ENCODE measurements at regions not wholly inside any gene's neighbourhood (a gene's known extent, or its start where the extent isn't known, plus 50 kb on each side); places are given as distances from the start of the nearest gene placed in this dataset.

- DNase-seq: no peak
These were observed 225.9 kb downstream of the TBXT start for GRCh38 chr6:165941786-165942185.

DNA sequence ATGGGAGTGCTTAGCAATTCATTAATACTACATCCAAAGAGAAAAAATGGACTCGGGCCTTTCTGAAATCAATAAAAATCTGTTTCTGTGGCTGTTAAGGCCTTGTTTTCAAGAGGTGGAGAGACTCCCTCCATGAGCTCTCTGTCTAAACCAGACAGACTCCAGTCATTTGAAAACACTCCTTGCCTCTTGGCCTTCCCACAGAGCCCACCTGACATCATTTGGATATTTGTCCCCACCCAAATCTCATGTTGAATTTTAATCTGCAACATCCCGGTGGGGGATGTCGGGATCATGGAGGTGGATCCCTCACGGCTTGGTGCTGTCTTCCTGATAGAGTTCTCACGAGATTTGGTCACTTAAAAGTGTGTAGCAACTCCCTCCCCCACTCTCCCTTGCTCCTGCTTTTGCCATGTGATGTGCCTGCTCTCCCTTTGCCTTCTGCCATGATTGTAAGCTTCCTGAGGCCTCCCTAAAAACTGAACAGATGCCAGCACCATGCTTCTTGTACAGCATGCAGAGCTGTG lies 226.3 kb downstream of the TBXT start:
- no peak for DNase-seq

DNA sequence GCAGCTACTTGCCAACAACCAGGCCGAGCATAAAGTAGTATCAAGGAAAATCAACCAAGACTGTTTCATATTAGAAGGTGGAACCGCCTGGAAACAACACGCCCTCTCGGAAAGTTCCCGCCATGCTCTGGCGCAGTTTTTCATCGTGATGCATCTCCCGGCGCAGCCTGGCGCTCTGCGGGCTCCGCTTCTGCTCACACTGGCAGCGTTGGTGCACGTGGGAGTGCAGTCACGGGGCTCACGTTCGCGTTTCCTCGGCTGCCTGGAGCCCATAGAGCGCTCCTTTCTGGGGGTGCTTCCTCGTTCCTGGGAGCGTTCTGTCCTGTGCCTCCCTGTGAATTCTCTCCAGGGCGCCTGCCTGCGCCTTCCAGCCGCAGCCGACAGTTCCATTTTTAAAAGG lies 227.3 kb downstream of the TBXT start:
- DNase-seq: no peak

DNA sequence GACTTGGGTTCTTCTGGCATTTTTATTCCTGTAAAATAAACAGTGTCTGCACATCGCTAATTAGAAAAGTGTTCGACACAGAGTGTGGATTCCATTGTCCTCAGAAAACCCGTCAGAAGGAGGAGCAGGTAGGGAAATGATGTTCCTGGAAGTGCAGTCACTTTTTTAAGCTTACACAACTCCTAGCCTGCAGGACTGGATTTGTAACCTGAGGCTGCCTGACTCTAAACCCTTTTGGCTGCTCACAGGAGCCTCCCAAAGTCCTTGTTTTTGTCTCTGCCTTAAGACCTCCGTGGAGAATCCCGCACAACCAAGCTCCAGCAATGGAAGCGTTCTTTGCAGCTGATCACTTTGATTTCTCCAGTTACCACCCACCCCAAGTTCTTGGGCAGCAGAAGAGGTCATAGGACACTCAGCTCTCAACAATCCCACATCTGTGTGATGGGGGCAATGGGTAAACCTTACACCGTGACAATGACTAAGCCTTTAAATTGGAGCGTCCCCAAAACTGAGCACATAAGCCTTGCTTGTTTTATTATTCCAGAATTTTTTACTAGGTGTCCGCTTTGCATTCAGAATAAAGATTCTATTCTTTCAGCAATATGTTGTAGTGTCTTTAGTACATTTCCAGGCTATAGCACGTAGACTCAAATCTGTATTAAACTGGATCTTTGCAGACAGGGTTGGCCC lies 227.9 kb downstream of the TBXT start:
- no peak for DNase-seq

DNA sequence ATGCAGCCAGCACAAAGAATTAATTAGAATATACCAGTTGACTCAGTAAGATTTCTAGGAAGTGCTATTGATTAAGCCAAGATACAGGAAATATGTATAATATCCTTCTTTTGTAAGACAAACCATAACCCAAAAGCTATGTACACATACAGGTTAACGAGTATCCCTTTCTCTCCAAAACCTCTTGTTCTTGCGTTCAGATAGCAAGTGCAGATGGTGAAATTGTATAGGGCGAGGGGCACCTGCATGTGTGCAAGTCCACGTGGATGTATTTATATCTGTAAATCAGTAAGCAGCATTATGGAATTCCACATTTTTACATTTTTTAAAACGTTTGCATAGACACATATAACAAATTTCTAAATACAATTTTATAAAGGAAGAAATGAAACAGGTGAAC lies 228.6 kb downstream of the TBXT start:
- no peak for DNase-seq

- DNase-seq: no peak
These were observed 229.9 kb downstream of the TBXT start for GRCh38 chr6:165937564-165938358.

DNA sequence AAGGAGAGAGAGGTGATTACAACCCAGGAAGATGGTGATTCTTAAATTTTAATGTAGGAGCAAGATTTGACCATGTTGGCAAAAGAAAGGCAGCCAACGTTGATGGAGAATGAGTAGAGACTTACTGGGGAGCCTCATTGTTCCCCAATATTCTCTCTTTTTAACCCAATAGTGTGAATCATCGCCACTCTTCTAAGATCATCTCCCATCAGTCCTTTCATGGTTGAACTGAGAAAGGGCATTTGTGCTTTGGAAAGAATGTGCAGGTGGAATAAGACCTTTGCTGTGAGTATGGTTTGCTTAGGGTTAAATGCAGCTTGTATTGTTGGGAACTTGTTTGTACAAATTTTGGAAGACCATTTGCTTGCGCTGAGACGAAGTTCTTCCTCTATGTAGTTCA lies 231.0 kb downstream of the TBXT start:
- DNase-seq: no peak

- no peak for DNase-seq
These were observed 231.6 kb downstream of the TBXT start for GRCh38 chr6:165936096-165936495.

GRCh38 chr6:165931675-165932074 lies 236.0 kb downstream of the TBXT start:
- no peak for DNase-seq

- DNase-seq: no peak
These were observed 236.9 kb downstream of the TBXT start for GRCh38 chr6:165930668-165931214.

DNA sequence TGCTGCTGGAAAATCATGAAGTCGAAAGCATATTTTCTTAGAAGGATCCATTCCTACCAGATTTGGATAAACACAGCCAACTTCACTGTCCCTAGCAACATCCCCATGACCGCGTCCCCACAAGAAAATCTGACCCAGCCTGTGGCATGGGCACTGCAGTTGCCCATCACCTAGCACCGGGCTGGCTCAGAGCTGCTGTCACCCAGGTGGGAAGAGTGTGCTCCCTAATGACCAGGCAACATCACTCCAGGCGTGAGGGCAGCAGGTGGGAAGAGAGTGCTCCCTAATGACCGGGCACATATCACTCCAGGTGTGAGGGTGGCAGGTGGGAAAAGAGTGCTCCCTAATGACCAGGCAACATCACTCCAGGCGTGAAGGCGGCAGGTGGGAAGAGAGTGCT lies 238.0 kb downstream of the TBXT start:
- DNase-seq: no peak

GRCh38 chr6:165926378-165926777 lies 241.3 kb downstream of the TBXT start:
- DNase-seq: no peak

DNA sequence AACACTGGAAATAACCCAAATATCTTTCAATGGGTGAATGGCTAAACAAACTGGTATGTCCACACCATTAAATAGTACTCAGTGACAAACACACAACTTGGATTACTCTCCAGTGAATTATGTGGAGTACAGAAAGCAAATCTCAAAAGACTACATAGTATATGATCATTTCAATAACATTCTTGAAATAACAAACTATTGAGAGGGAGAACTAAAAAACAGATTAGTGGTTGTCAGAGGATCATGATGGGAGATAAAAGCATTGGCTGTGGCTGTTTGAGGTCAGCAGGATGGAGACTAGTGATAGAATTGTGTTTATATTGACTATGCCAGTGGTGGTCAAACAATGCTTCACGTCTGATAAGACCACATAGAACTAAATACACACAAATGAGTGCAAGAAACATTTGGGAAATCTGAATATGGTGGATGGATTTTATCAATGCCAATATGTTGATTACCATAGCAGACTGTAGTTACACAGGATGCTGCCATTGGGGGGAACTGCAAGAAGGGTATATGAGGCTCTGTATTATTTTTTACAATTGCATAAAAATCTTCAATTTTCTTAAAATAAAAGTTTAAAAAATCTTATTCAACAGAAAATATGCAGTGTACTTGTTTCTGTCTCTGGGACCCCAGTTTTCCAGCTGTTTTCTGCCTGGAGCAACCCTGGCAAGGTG lies 242.0 kb downstream of the TBXT start:
- no peak for DNase-seq

DNA sequence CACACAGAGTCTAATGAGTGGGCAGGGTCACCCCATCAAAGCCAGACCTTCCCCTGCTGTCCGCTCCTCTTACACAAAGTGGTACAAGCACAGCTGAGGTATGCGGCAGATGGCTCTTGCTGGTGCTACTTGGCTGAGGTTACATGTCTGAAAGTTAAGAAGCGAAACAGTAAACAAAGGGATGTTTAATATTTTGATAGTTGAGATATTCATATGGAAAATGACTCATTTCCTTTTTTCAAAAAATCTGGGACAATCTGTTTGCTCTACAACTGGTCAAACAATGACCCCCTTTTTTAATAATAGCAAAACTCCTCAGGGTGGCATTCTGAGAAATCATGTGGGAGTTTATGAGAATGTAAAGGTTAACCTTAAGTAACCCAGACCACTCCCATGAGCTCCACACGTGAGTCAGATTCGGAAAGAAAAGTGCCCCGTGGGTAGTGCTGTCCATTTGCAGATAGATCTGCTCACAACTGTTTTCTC lies 245.3 kb downstream of the TBXT start:
- DNase-seq: no peak

GRCh38 chr6:165920896-165921671 lies 246.6 kb downstream of the TBXT start:
- DNase-seq: no peak

GRCh38 chr6:165917576-165917975 lies 250.1 kb downstream of the TBXT start:
- DNase-seq: no peak

DNA sequence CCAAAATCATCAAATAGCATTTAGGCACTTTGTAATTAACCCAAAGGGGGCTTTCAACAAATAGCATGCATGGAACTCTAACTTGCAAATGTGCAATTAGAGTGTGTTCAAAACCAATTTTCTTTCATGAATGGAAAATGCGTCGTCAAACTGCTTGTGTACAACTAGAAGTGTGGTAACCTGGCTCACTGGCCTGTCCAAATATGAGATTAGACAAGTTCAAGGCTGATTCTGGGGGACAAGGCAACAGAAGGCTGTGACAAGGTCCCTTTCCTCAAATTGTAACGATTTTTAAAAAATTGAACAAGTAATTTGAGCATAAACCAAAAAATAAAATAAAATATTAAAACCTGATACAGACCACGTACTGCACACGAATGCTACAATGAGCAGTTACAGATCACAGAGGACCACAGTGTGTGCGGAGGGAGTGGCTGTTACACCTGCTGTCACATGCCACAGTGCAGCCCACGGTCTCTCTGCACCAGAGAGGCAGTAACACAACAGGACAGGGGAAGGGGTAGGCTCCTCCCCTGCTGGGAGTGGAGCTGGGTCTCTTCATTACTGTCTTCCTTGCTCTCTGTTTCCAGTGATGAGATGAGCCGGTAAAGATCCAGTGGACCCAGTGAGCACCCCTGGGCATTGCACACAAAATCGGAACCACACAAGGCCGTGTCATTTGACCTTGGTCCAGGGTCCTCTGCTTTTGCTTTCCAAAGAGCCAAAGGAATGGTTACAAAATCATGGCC lies 252.2 kb upstream of the PDE10A start:
- no peak for DNase-seq

GRCh38 chr6:165913676-165914570 lies 250.9 kb upstream of the PDE10A start:
- DNase-seq: no peak

- DNase-seq: no peak
These were observed 247.3 kb upstream of the PDE10A start for GRCh38 chr6:165910184-165910966.

DNA sequence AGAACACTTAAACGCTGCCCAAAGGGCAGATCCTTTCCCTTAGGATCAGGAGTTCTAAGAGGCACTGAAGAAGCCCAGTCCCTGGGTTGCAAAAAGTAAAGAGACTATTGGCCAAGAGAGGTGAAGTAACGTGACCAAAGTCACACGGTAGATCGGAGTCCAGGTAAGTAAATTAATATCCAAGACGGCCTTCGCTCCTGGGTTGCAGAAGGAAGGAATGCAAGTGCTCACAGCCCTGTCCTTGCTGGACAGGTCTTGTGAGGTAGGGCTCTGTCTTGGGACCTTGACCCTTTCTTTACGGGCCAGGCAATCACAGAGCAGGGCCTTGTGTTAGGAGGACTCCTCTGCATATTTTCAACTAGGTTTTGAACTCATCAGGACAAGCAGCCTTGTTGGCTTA lies 243.7 kb upstream of the PDE10A start:
- DNase-seq: no peak

All from stimulated activated CD4-positive, alpha-beta T cell treated with anti-CD3 and anti-CD28 coated beads, Interleukin-12 subunit alpha, Interleukin-12 subunit beta, amount 100 ng/mL, for 4 hours (primary cell).